GM19455 (cell line): ENCODE measurements at regions not wholly inside any gene's neighbourhood (a gene's known extent, or its start where the extent isn't known, plus 50 kb on each side); places are given as distances from the start of the nearest gene placed in this dataset.
A peak's percentile ranks its signal among the peaks of the same experiment; 100 is the strongest.

Experiments
- ATAC-seq: cut with Tn5 transposase; IDR thresholded peaks from one replicate; pipeline ENCODE4 v1.9.1; 2021; ENCODE audit not compliant: unreplicated experiment

- no peak for ATAC-seq
These were observed 326.9 kb downstream of the DUSP10 start for GRCh38 chr1:221414772-221415539.

GRCh38 chr1:221415651-221416050 is 326.2 kb downstream of the DUSP10 start:
- no peak for ATAC-seq

GRCh38 chr1:221416142-221416541 is 325.7 kb downstream of the DUSP10 start:
- no peak for ATAC-seq

GRCh38 chr1:221416723-221417122 is 325.2 kb downstream of the DUSP10 start:
- ATAC-seq, result no peak

- ATAC-seq, result no peak
These were observed 323.5 kb downstream of the DUSP10 start for GRCh38 chr1:221418346-221418745.

GRCh38 chr1:221419513-221420095 is 322.3 kb downstream of the DUSP10 start:
- no peak for ATAC-seq

- ATAC-seq, result no peak
These were observed 312.6 kb downstream of the DUSP10 start for GRCh38 chr1:221429264-221429663.

GRCh38 chr1:221430152-221430960 is 311.5 kb downstream of the DUSP10 start:
- no peak for ATAC-seq

- ATAC-seq, result no peak
These were observed 310.7 kb downstream of the DUSP10 start for GRCh38 chr1:221431068-221431651.

GRCh38 chr1:221431961-221432360 is 309.9 kb downstream of the DUSP10 start:
- no peak for ATAC-seq

GRCh38 chr1:221435504-221435904 is 306.4 kb downstream of the DUSP10 start:
- no peak for ATAC-seq

- no peak for ATAC-seq
These were observed 304.7 kb downstream of the DUSP10 start for GRCh38 chr1:221437171-221437570.

- ATAC-seq, result no peak
These were observed 304.0 kb downstream of the DUSP10 start for GRCh38 chr1:221437926-221438325.

- ATAC-seq, result peak; percentile 86
These were observed 302.7 kb downstream of the DUSP10 start for GRCh38 chr1:221439008-221439746.

GRCh38 chr1:221439747-221440501 is 302.0 kb downstream of the DUSP10 start:
- no peak for ATAC-seq

- ATAC-seq, result no peak
These were observed 301.2 kb downstream of the DUSP10 start for GRCh38 chr1:221440658-221441057.

GRCh38 chr1:221442056-221442455 is 299.8 kb downstream of the DUSP10 start:
- no peak for ATAC-seq

- ATAC-seq, result no peak
These were observed 297.5 kb downstream of the DUSP10 start for GRCh38 chr1:221444346-221444745.

- no peak for ATAC-seq
These were observed 293.2 kb downstream of the DUSP10 start for GRCh38 chr1:221448585-221449175.

- no peak for ATAC-seq
These were observed 292.7 kb downstream of the DUSP10 start for GRCh38 chr1:221449194-221449593.
